HG02840 (cell line): ENCODE measurements at regions not wholly inside any gene's neighbourhood (a gene's known extent, or its start where the extent isn't known, plus 50 kb on each side); places are given as distances from the start of the nearest gene placed in this dataset.

Experiments used
- ATAC-seq: cut with Tn5 transposase; IDR thresholded peaks from one replicate; pipeline ENCODE4 v1.9.1; 2021; ENCODE audit warnings: mild to moderate bottlenecking, moderate library complexity, moderate number of reproducible peaks; ENCODE audit not compliant: unreplicated experiment, low FRiP score

DNA sequence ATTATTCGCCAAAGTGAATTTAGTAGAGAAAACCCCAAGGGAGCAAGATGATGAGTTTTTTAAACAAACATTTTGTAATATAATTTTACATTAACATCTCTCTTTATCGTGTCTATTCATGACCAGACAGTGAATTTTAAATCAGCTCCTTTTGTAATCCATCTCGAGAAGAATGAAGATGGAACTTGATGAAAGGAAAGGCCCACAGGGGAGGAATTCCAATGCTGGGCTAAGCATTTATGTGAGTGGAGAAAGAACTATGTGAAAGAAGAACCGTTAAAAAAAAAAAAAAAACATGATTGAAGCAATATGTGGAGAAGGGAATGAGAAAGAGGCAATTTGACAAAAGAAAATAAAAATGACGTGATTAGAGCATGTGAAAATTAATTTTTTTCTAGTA is 170.6 kb downstream of the KCTD12 start:
- ATAC-seq: no peak

DNA sequence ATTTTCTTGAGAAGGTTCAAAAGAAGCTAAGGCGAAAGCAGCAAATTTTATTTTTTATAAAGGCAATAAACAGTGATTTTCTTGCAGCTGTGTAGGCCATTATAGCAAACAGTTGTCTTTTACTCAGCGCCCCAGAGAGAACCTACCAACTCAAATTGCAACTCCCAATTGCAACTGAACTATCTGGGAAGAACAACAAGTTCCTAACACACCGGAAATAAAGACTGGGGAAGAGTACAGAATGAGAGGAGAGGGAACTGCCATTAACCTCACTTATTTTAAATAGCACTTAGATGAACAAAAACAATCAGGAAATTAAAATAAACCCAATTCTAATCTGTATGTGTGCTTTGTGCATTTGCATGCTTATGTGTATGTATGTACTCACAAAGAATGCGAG is 171.1 kb downstream of the KCTD12 start:
- ATAC-seq: no peak

DNA sequence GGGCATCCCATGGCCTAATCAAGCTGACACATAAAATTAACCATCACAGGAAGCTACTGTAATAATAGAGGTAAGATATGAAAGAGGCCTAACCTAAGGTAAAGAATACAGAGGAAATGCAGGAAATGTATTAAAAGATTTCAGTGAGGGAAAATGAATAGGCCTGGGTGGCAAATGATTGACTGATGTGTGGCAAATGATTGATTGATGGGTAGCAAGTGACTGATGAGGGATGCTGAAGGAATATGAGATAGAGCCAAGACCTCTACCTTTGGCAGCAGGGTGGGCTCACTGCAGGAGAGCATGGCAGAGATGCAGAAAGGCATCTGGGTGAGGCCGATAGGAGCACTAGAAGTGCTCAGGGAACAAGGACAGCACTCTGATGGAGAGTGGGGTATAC is 172.9 kb downstream of the KCTD12 start:
- ATAC-seq: no peak

GRCh38 chr13:76711550-76712182 is 174.5 kb downstream of the KCTD12 start:
- ATAC-seq: no peak

DNA sequence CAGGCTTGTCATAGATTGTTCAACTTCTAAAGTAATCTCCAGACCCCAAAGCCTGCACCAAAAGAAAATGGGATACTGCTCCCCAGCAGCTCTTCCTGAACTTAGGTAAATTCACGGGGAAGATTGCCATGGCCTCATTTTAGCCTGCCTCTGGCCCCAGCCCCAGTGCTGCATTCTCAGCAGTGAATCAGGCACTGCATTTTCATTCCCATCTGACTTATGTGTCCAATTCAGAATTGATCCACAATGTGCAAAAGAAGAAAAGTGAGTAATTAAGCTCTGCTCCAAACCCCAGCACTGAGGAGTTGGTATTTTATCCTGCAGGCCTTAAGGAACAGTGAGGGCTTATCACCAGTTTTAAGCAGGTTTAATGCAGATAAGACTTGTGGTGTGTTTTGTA is 176.4 kb downstream of the KCTD12 start:
- no peak for ATAC-seq

DNA sequence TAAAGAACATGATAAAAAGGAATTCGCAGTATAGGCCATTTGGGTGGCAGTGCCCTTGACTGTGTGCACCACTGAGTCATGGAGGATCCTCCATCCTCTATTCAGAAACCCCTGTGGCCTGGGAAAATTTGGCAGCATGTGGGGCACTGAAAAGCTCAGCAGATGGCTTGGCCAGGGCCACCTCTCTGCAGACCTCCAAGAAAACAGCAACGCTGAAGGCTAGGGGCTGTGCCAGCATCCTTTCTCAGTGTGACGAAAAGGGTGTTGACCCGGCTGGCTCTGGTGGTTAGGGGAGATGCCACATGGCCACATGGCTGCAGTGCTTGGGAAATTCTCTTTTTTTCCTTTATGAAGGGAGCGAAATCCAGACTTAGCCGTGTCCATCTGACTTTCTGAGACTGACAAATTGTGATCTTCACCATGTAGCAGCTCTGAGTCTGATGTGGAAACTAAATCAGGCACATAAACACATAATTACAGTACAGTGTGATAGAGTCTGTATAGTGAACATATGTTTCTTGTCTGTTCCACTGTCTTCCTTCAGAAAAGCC is 178.0 kb downstream of the KCTD12 start:
- no peak for ATAC-seq

DNA sequence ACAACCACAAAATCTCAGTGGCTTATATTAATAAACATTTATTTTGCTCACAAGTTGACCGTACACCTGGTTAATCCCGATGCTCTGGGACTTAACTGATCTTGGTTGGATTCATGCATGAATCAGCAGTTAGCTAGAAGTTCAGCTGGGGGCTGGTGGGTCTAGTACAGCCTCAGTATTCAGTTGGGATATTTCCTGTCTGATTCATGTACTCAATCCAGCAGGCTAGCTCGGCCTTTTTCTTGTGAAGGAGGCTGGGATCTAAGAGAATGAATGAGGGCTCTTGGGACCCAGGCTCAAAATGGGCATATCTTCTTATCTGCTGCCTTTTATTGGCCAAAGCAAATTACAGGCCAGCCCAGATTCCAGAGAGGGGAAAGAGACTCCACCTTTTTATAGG is 178.8 kb downstream of the KCTD12 start:
- no peak for ATAC-seq

GRCh38 chr13:76703621-76704288 is 182.4 kb downstream of the KCTD12 start:
- ATAC-seq: no peak

DNA sequence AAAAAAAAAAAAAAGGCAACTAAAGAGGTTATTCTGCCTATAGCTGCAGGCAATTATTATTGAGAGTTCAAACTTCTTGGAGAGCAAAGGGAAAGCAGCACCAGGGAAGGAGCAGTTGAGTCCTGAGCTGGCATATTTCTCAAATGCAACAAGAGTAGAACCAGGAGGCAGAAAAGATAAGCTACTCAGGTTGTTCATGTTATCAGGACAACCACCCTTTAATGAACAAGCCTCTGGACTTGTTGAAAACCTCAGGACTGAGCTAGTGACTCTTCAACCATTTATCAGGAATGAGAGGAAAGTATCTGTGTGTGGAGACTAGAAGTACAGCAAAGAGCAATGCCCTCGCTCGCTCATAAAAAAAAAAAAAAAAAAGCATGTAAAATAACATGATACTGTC is 183.0 kb downstream of the KCTD12 start:
- no peak for ATAC-seq

GRCh38 chr13:76697288-76697687 is 188.9 kb downstream of the KCTD12 start:
- ATAC-seq: no peak

GRCh38 chr13:76696370-76696769 is 189.8 kb downstream of the KCTD12 start:
- no peak for ATAC-seq

DNA sequence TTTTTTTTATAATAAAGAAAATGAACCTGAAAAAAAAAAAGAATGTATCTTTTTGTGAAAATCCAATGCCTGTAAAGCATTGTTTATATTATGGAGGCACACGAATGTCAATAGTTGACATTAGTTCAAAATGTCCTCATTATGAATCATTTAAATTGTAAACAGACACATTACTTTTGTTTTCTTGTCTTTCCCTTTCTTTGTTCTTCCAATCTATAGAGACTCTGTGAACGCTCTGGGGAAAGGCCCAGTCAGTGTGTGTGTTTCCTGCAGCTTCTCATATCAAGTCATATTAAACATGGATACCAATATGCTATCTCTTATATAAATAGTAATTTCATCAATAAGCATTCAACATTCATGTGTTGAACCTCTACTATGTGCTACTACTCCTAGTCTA is 193.1 kb downstream of the KCTD12 start:
- ATAC-seq: no peak

DNA sequence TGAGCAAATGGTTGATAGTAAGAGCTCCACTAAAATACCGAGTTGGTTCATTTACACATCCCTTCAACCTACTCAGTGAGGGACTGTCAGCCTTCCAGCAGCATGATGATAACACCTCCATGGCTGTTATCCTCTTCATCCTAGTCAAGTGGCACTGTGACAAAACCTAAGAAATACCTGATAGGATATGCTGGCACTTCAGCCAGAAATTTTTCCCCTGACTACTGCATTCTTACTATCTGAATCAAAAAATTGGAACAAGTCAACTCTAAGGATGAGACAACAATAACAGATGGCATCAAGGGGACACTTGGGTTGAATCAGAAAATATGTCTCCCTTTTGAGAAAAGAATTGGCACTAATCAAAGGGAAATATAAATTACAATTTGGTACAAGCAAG is 193.9 kb downstream of the KCTD12 start:
- no peak for ATAC-seq

- ATAC-seq: no peak
These were observed 195.6 kb downstream of the KCTD12 start for GRCh38 chr13:76690611-76691010.

DNA sequence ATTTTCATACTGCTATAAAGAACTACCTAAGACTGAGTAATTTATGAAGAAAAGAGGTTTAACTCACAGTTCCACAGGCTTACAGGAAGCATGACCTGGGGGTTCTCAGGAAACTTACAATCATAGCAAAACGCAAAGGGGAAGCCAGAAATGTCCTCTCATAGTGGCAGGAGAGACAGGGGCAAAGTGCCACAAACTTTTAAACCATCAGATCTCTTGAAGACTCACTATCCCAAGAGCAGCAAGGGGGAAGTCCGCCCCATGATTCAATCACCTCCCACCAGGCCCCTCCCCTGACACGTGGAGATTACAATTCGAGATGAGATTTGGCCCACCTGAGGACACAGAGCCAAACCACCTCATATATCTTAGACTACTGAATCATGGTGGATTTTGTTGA is 198.7 kb downstream of the KCTD12 start:
- no peak for ATAC-seq

DNA sequence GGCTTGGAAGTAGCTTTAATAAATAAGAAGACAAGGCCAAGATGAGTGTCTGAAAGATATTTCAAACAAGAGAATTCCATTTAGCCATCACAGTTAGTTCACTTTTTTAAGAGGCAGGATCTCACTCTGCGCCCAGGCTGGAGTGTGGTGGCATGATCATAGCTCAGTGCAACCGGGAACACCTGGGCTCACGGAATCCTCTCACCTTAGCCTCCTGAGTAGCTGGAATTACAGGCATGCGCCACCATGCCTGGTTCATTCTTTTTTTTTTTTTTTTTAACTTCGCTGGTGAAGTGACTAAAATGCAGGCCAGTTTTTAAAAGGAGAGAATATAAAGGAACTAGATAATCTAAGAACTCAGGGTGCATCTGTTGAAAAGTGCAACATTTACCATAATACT is 200.3 kb downstream of the KCTD12 start:
- no peak for ATAC-seq

DNA sequence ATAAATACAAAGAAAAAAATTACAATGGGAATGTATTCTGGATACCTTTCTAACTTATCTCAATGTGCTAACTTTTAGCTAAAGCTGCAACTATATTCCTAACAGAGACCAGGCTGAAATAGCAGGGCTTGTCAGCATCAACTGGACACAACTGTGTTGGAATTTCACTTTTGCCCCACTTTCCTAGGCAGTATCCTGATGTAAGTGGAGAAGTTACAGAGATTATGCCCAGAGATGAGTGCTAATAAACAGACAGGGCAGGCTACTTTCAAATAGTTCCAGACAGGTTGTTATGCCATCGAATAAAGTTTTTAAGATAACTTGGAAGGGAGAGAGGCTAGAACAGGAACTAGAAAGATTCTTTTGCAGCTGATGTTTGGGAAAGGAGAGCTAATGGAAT is 201.9 kb downstream of the KCTD12 start:
- no peak for ATAC-seq

- ATAC-seq: no peak
These were observed 202.4 kb downstream of the KCTD12 start for GRCh38 chr13:76683854-76684253.

DNA sequence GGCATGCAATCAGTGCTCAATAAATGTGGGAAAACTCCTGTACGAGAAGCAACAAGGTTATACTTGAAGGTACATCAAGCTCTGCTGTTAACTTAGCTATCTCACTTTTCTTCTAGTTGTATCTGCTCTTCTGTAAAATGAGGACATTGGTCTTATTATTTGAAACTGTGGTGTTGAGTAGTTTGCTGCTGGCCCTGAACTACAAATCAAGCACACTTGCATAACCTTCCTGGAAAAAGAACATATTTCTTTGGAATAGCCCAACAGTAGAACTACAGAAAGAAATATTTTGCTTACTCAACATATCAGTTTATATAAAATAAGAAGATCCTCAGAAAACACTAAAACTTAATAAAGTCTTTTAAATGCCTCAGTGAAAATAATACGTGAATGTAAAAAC is 203.0 kb downstream of the KCTD12 start:
- no peak for ATAC-seq

DNA sequence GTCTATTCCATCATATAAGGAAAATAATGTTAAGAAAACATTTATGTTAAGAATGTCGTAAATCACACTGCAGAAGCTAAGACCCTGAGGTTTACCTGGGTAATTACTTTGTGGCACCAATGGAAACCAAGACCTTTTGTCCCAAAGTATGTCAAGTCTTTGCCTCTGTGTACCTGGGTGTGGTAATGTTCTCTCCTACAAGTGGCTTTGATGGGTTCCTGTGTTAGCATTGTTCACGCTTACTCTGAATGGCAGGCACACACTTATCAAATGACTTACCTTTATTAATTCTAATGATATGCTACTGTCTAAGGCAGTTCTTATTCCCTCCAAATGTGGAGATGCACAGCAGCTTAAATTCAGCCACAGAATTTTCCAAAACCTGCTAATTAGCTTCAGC is 206.1 kb downstream of the KCTD12 start:
- ATAC-seq: no peak

DNA sequence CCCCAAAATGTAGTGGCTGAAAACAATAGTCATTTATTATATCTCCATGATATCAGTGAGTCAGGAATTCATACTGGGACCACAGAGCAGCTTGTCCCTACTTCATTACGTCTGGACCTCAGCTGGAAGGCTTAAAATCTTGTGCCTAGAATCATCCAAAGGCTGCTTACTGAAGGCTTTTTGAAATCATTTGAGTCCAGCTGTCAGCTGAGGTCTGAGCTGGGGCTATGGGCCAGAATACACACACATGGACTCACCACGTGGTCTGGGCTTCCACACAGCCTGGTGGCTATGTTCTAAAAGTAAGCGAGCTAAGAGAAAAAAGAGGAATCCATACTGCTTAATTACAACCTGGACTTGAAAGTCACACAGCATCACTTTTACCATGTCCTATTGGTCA is 209.2 kb downstream of the KCTD12 start:
- ATAC-seq: no peak

- ATAC-seq: no peak
These were observed 213.8 kb downstream of the KCTD12 start for GRCh38 chr13:76672420-76672819.
